ENCODE measurements at regions not wholly inside any gene's neighbourhood (a gene's known extent, or its start where the extent isn't known, plus 50 kb on each side); places are given as distances from the start of the nearest gene placed in this dataset.

DNA sequence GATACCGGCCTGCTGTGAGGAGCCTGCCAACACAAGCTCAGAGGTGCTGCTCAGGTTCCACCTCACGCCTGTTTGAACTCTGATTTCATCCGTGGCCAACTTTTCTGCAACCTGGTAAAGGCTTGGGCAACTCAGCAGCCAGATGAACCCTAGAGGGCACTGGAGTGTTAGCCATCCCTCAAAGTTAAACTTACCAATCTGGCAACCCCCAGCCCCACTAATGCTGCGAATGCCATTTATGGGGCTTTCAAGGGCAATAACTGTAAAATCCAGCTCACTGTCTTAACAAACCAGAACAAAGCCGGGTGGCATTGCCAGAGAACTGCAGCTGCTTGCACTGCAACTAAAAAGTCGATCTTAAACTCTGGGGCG is 105.5 kb downstream of the AXIN2 start:
- WGBS, 2 donors: 51 to 52% methylated on average over 4 to 7 of the region's 7 CpGs
- Histone ChIP-seq H3K4me1 (no peaks in the 10 kb centered on the region), H3K27ac (no peak overlapping the region), H3K36me3 (ENCODE audit: low read depth, missing control alignments) (no peaks in the 10 kb centered on the region), H3K27me3 (no peaks in the 10 kb centered on the region), H3K4me3 (no peak overlapping the region), H3K9me3 (no peaks in the 10 kb centered on the region)
- no peak for TF ChIP-seq POLR2A (IDR thresholded peaks at IDR 0.05)
- TF ChIP-seq, protein P1, sequence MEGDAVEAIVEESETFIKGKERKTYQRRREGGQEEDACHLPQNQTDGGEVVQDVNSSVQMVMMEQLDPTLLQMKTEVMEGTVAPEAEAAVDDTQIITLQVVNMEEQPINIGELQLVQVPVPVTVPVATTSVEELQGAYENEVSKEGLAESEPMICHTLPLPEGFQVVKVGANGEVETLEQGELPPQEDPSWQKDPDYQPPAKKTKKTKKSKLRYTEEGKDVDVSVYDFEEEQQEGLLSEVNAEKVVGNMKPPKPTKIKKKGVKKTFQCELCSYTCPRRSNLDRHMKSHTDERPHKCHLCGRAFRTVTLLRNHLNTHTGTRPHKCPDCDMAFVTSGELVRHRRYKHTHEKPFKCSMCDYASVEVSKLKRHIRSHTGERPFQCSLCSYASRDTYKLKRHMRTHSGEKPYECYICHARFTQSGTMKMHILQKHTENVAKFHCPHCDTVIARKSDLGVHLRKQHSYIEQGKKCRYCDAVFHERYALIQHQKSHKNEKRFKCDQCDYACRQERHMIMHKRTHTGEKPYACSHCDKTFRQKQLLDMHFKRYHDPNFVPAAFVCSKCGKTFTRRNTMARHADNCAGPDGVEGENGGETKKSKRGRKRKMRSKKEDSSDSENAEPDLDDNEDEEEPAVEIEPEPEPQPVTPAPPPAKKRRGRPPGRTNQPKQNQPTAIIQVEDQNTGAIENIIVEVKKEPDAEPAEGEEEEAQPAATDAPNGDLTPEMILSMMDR (IDR thresholded peaks at IDR 0.05): no peak
- DNase-seq: no peak
- intact Hi-C loops (cut with DNase I; ENCODE audit: low total_unique reads): no loop called here

GRCh38 chr17:65455154-65455971 is 106.1 kb downstream of the AXIN2 start:
- 89 to 93% methylated on average over 10 to 11 of the region's 11 CpGs for WGBS, 2 donors
- Histone ChIP-seq H3K4me3 (no peak overlapping the region), H3K36me3 (ENCODE audit: low read depth, missing control alignments) (no peaks in the 10 kb centered on the region), H3K27ac (no peak overlapping the region), H3K27me3 (no peaks in the 10 kb centered on the region), H3K4me1 (no peaks in the 10 kb centered on the region), H3K9me3 (no peaks in the 10 kb centered on the region)
- intact Hi-C loops (cut with DNase I; ENCODE audit: low total_unique reads): no loop called here
- no peak for DNase-seq
- TF ChIP-seq, protein P1 (IDR thresholded peaks at IDR 0.05): no peak
- TF ChIP-seq POLR2A (IDR thresholded peaks at IDR 0.05): no peak

DNA sequence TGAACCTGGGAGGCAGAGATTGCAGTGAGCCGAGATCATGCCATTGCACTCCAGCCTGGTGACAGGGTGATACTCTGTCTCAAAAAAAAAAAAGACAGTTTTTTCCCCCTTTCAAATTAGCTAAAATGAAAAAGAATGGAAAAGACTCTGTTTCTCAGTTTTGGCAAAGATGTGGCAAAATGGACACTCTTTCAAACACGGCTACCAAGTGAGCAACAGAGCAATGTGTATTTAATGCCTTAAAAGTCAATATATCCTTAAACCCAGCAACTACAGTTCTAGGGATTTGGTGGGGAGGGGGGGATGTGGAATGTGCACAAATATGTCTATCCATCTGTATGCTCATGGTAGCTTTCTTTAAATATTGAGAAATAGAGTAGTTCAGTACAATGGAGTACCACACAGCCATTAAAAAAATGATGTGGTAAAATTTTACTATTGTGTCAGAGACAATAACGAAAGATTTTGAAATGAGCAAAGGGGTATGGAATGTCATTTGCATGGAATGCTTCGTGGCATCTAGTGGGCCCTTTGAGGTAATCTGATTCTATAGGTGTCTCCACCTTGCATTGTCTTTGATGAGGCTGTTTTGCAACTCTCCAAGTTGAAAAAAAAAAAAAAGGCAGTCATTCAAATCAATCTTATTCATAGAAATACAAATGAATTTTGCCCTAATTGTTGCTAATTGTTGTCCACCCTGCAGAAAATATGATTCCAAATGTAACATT is 108.1 kb downstream of the AXIN2 start:
- Histone ChIP-seq H3K27ac (no peak overlapping the region), H3K27me3 (no peaks in the 10 kb centered on the region), H3K36me3 (ENCODE audit: low read depth, missing control alignments) (no peaks in the 10 kb centered on the region), H3K4me3 (no peak overlapping the region), H3K9me3 (no peaks in the 10 kb centered on the region), H3K4me1 (no peaks in the 10 kb centered on the region)
- no peak for TF ChIP-seq POLR2A (IDR thresholded peaks at IDR 0.05)
- TF ChIP-seq, protein P1 (IDR thresholded peaks at IDR 0.05): no peak
- DNase-seq: no peak
- intact Hi-C loops (cut with DNase I; ENCODE audit: low total_unique reads): no loop called here
- WGBS, 2 donors: 87 to 91% methylated on average over 4 of the region's 4 CpGs

DNA sequence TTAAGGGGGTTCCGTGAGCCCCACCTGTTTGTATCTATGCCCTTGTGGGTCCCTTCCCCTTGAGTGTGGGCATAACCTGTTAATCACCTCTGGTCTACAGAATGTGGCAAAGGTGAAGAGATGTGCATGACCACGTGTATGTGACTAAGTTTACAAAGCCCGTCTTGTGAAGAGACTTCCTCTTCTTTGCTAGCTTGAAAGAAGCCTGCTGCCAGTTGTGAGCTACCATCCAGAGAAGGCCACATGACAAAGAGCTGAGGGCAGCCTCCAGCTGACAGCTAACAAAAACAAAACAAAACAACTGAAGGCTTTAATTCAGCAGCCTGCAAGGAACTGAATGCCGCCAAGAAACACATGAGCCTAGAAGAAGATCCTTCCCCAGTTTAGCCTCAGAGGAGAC is 112.0 kb downstream of the AXIN2 start:
- Histone ChIP-seq H3K4me3 (no peak overlapping the region), H3K27ac (no peak overlapping the region), H3K4me1 (no peaks in the 10 kb centered on the region), H3K9me3 (no peaks in the 10 kb centered on the region), H3K27me3 (no peaks in the 10 kb centered on the region), H3K36me3 (ENCODE audit: low read depth, missing control alignments) (no peaks in the 10 kb centered on the region)
- intact Hi-C loops (cut with DNase I; ENCODE audit: low total_unique reads): no loop called here
- TF ChIP-seq, protein P1 (IDR thresholded peaks at IDR 0.05): no peak
- no peak for TF ChIP-seq POLR2A (IDR thresholded peaks at IDR 0.05)
- DNase-seq: no peak
- 91 to 93% methylated on average over 4 of the region's 4 CpGs for WGBS, 2 donors
